ENCODE measurements at regions not wholly inside any gene's neighbourhood (a gene's known extent, or its start where the extent isn't known, plus 50 kb on each side); places are given as distances from the start of the nearest gene placed in this dataset.
A peak's percentile ranks its signal among the peaks of the same experiment; 100 is the strongest.

GRCh38 chr4:140296335-140297220 is 76.9 kb upstream of the SCOC start:
- DNase-seq (ENCODE audit: low read depth, low spot score), result peak; percentile 70
- ChIA-PET POLR2A (interaction anchor here (1.0 kb wide), 1 partner anchor 12 kb away, joined by 5 read pairs; no protein-coding TSS in a partner anchor), CTCF (interaction anchor here (0.6 to 0.9 kb wide), 2 partner anchors 63 to 417 kb away, joined by 3 read pairs; no protein-coding TSS in a partner anchor)
- H3K27ac ChIP-seq (ENCODE audit: low read depth, low read length), result peak overlapping the region; percentile 31
- no peaks in the 10 kb centered on the region for H3K9me3 ChIP-seq (ENCODE audit: control insufficient read depth, insufficient read depth, low read length)
- TF ChIP-seq CTCF (IDR thresholded peaks at IDR 0.05; ENCODE audit: low read depth, low read length), result no peak
- no peaks in the 10 kb centered on the region for H3K27me3 ChIP-seq (ENCODE audit: control insufficient read depth, insufficient read depth, low read length)
- H3K4me3 ChIP-seq (ENCODE audit: low read depth, low read length), result peak overlapping the region; percentile 7; the same call in 1 of the 2 replicates

GRCh38 chr4:140293979-140294378 is 79.5 kb upstream of the SCOC start:
- CTCF ChIA-PET, result interaction anchor here (1.2 kb wide), 1 partner anchor 11 kb away, joined by 4 read pairs; no protein-coding TSS in a partner anchor

GRCh38 chr4:140291259-140291658 is 82.2 kb upstream of the SCOC start:
- Histone ChIP-seq H3K9me3 (ENCODE audit: control insufficient read depth, insufficient read depth, low read length) (no peaks in the 10 kb centered on the region; the same call in 1 of the 2 replicates), H3K4me3 (ENCODE audit: low read depth, low read length) (no peak overlapping the region), H3K27me3 (ENCODE audit: control insufficient read depth, insufficient read depth, low read length) (peaks cover 6% of the 10 kb centered on the region), H3K27ac (ENCODE audit: low read depth, low read length) (no peak overlapping the region)
- no peak for DNase-seq (ENCODE audit: low read depth, low spot score)
- ChIA-PET POLR2A (interaction anchor here (0.6 kb wide), 1 partner anchor 41 kb away, joined by 8 read pairs; no protein-coding TSS in a partner anchor), CTCF (no interaction called here)
- no peak for TF ChIP-seq CTCF (IDR thresholded peaks at IDR 0.05; ENCODE audit: low read depth, low read length)

More at GRCh38 chr4:140293979-140294378, 79.5 kb upstream of the SCOC start:
- H3K4me3 ChIP-seq (ENCODE audit: low read depth, low read length), result no peak overlapping the region
- no peak for TF ChIP-seq CTCF (IDR thresholded peaks at IDR 0.05; ENCODE audit: low read depth, low read length)
- H3K27ac ChIP-seq (ENCODE audit: low read depth, low read length), result no peak overlapping the region
- POLR2A ChIA-PET, result no interaction called here
- no peak for DNase-seq (ENCODE audit: low read depth, low spot score)
- H3K27me3 ChIP-seq (ENCODE audit: control insufficient read depth, insufficient read depth, low read length), result peaks cover 3% of the 10 kb centered on the region
- no peaks in the 10 kb centered on the region for H3K9me3 ChIP-seq (ENCODE audit: control insufficient read depth, insufficient read depth, low read length)

GRCh38 chr4:140289486-140289885 is 84.0 kb upstream of the SCOC start:
- Histone ChIP-seq H3K4me3 (ENCODE audit: low read depth, low read length) (no peak overlapping the region), H3K9me3 (ENCODE audit: control insufficient read depth, insufficient read depth, low read length) (no peaks in the 10 kb centered on the region; the same call in 1 of the 2 replicates), H3K27me3 (ENCODE audit: control insufficient read depth, insufficient read depth, low read length) (peaks cover 14% of the 10 kb centered on the region), H3K27ac (ENCODE audit: low read depth, low read length) (no peak overlapping the region)
- no peak for DNase-seq (ENCODE audit: low read depth, low spot score)
- no peak for TF ChIP-seq CTCF (IDR thresholded peaks at IDR 0.05; ENCODE audit: low read depth, low read length)
- ChIA-PET POLR2A (no interaction called here), CTCF (no interaction called here)

- Histone ChIP-seq H3K4me3 (ENCODE audit: low read depth, low read length) (no peak overlapping the region), H3K27me3 (ENCODE audit: control insufficient read depth, insufficient read depth, low read length) (peaks cover 14% of the 10 kb centered on the region), H3K9me3 (ENCODE audit: control insufficient read depth, insufficient read depth, low read length) (no peaks in the 10 kb centered on the region; the same call in 1 of the 2 replicates), H3K27ac (ENCODE audit: low read depth, low read length) (no peak overlapping the region)
- no peak for TF ChIP-seq CTCF (IDR thresholded peaks at IDR 0.05; ENCODE audit: low read depth, low read length)
- ChIA-PET POLR2A (no interaction called here), CTCF (no interaction called here)
- DNase-seq (ENCODE audit: low read depth, low spot score), result no peak
Observed at GRCh38 chr4:140286456-140286855, 87.0 kb upstream of the SCOC start.
